MCF 10A (cell line): ENCODE measurements at regions not wholly inside any gene's neighbourhood (a gene's known extent, or its start where the extent isn't known, plus 50 kb on each side); places are given as distances from the start of the nearest gene placed in this dataset.

Source experiments
- BruUV-seq: library from RNA; stranded (reverse); fragments of 400-500 nt; replicated peaks from 2 replicates; lab custom pipeline; 2021; lab: Mats Ljungman, UMichigan
- CTCF ChIA-PET: fragments of 300-600 bp; sonication (Branson Sonifier 250); formaldehyde crosslinking; extraction: SDS; loops from one replicate; lab custom pipeline; 2021; ENCODE audit warnings: antibody characterized with exemption, inconsistent platforms; lab: Yijun Ruan, JAX
- POLR2A ChIA-PET: fragments of 300-600, 350-650 bp; sonication (Branson Sonifier 250); formaldehyde crosslinking; extraction: SDS; loops from one replicate; lab custom pipeline; 2020; ENCODE audit warnings: antibody characterized with exemption, inconsistent platforms; lab: Yijun Ruan, JAX
- DNase-seq: peaks from one replicate; pipeline ENCODE4 v3.0.0-alpha.2; 2018; ENCODE audit not compliant: unreplicated experiment
- H3K27ac Mint-ChIP-seq: one replicate; pipeline ENCODE4 v1.8.0; 2022; ENCODE audit warnings: mild to moderate bottlenecking, low read depth, mixed read lengths; ENCODE audit not compliant: unreplicated experiment
- H3K27me3 Mint-ChIP-seq: one replicate; pipeline ENCODE4 v1.8.0; 2022; ENCODE audit warnings: mixed read lengths; ENCODE audit not compliant: insufficient read depth, unreplicated experiment
- H3K36me3 Mint-ChIP-seq: one replicate; pipeline ENCODE4 v1.8.0; 2022; ENCODE audit warnings: mild to moderate bottlenecking, moderate library complexity, mixed read lengths; ENCODE audit not compliant: insufficient read depth, unreplicated experiment
- H3K4me1 Mint-ChIP-seq: one replicate; pipeline ENCODE4 v1.8.0; 2022; ENCODE audit warnings: mixed read lengths; ENCODE audit not compliant: insufficient read depth, unreplicated experiment
- H3K4me3 Mint-ChIP-seq: one replicate; pipeline ENCODE4 v1.8.0; 2022; ENCODE audit warnings: mild to moderate bottlenecking, moderate library complexity, mixed read lengths; ENCODE audit not compliant: unreplicated experiment
- H3K9me3 Mint-ChIP-seq: one replicate; pipeline ENCODE4 v1.8.0; 2022; ENCODE audit warnings: mixed read lengths; ENCODE audit not compliant: unreplicated experiment
- intact Hi-C: fragments of 100-400 bp; cut with micrococcal nuclease; formaldehyde crosslinking; loops from 2 replicates; pipeline ENCODE4 v1.14.1; 2022
- TF ChIP-seq, protein P1 (sequence below): fragments of 200-600 bp; IDR thresholded peaks from one replicate; pipeline ENCODE4 v1.8.0; 2022; ENCODE audit warnings: antibody characterized with exemption, mild to moderate bottlenecking; ENCODE audit not compliant: unreplicated experiment

- H3K27ac Mint-ChIP-seq: no peak overlapping the region
- no peaks in the 10 kb centered on the region for H3K27me3 Mint-ChIP-seq
- no peaks in the 10 kb centered on the region for H3K9me3 Mint-ChIP-seq
- ChIA-PET CTCF (no interaction called here), POLR2A (no interaction called here)
- H3K4me1 Mint-ChIP-seq: no peaks in the 10 kb centered on the region
- intact Hi-C loops: no loop called here
- BruUV-seq: no TSS peak
- no peaks in the 10 kb centered on the region for H3K36me3 Mint-ChIP-seq
- no peak overlapping the region for H3K4me3 Mint-ChIP-seq
- TF ChIP-seq, protein P1, sequence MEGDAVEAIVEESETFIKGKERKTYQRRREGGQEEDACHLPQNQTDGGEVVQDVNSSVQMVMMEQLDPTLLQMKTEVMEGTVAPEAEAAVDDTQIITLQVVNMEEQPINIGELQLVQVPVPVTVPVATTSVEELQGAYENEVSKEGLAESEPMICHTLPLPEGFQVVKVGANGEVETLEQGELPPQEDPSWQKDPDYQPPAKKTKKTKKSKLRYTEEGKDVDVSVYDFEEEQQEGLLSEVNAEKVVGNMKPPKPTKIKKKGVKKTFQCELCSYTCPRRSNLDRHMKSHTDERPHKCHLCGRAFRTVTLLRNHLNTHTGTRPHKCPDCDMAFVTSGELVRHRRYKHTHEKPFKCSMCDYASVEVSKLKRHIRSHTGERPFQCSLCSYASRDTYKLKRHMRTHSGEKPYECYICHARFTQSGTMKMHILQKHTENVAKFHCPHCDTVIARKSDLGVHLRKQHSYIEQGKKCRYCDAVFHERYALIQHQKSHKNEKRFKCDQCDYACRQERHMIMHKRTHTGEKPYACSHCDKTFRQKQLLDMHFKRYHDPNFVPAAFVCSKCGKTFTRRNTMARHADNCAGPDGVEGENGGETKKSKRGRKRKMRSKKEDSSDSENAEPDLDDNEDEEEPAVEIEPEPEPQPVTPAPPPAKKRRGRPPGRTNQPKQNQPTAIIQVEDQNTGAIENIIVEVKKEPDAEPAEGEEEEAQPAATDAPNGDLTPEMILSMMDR: no peak
- DNase-seq: no peak
Measured at GRCh38 chr2:30356776-30357175, 90.3 kb upstream of the LCLAT1 start.

DNA sequence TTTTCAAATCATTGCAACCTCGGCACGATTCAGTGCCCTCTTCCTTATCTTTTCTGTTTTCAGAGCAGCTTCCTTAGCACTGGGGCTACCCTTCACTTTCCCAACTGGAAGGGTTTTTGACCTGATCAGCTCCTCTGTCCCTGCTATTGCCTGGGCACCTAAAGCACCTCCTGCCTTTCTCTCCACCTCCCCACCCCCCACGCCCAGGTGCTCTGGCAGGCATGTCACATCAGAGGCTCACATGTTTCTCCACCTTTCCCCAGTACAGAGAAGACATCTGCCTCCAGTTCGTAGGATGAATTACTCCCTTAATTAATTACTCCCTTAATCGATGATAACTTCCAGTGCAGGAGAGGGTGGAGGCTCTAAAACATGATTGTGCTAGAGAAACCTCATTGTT lies 88.7 kb upstream of the LCLAT1 start:
- intact Hi-C loops: no loop called here
- ChIA-PET CTCF (interaction anchor here (1.1 kb wide), 1 partner anchor 82 kb away, joined by 3 read pairs; no protein-coding TSS in a partner anchor), POLR2A (no interaction called here)
- H3K27me3 Mint-ChIP-seq: no peaks in the 10 kb centered on the region
- no TSS peak for BruUV-seq
- H3K4me3 Mint-ChIP-seq: no peak overlapping the region
- H3K9me3 Mint-ChIP-seq: no peaks in the 10 kb centered on the region
- H3K36me3 Mint-ChIP-seq: no peaks in the 10 kb centered on the region
- TF ChIP-seq, protein P1: no peak
- H3K4me1 Mint-ChIP-seq: peaks cover 6% of the 10 kb centered on the region
- H3K27ac Mint-ChIP-seq: no peak overlapping the region
- DNase-seq: no peak

DNA sequence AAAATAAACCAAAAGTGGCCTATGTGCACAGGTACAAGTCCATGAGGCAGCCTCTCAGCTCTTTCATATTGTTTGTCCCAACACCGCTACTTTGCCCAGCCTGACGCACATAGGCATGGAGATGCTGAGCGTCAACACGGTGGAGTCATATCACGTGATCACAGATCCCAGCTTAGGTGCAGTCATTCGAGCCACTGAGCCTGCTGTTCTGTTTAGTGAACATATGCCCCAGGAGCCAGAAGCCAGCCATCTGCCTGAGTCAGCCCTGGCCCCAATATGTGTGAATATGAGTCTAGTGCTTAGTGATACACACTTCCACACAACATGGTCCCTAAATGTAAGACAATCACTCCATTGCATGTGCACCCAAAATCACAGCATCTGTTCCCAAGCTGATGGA lies 88.2 kb upstream of the LCLAT1 start:
- no TSS peak for BruUV-seq
- TF ChIP-seq, protein P1: no peak
- H3K36me3 Mint-ChIP-seq: no peaks in the 10 kb centered on the region
- peaks cover 6% of the 10 kb centered on the region for H3K4me1 Mint-ChIP-seq
- DNase-seq: no peak
- H3K27me3 Mint-ChIP-seq: no peaks in the 10 kb centered on the region
- H3K27ac Mint-ChIP-seq: no peak overlapping the region
- POLR2A ChIA-PET: no interaction called here
- intact Hi-C loops: no loop called here
- CTCF ChIA-PET: interaction anchor here (1.1 to 1.7 kb wide), 3 partner anchors 82 to 193 kb away, joined by 3 to 5 read pairs (median 3); no protein-coding TSS in a partner anchor
- no peak overlapping the region for H3K4me3 Mint-ChIP-seq
- no peaks in the 10 kb centered on the region for H3K9me3 Mint-ChIP-seq

DNA sequence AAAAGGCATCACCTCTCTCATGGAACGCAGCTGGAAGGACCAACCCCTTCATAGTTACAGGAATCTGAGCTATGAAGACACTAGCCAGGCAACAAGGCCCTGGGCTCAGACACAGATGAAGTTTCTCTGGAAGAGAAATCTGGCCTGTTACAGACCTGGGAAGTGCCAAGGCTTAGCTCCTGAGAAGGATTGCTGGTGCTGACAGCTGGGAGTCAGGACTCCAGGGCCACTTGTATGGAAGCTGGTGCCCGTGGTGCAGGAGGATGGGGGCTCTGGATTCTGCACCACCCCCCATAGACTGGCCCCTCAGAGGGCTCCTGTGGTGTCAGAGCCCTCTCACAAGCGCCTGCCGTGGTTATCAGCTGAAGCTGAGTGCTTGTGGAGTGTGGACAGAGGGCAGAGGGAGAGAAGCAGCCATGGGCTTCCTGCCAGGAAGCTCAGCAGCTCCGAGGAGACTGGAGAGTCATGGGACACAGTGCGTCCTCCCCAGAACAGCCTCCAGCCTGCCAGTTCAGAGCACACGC lies 87.3 kb upstream of the LCLAT1 start:
- H3K27me3 Mint-ChIP-seq: no peaks in the 10 kb centered on the region
- intact Hi-C loops: no loop called here
- H3K36me3 Mint-ChIP-seq: no peaks in the 10 kb centered on the region
- H3K27ac Mint-ChIP-seq: no peak overlapping the region
- H3K4me1 Mint-ChIP-seq: peaks cover 6% of the 10 kb centered on the region
- H3K9me3 Mint-ChIP-seq: no peaks in the 10 kb centered on the region
- DNase-seq: no peak
- POLR2A ChIA-PET: interaction anchor here (1.4 kb wide), 1 partner anchor 10 kb away, joined by 4 read pairs; no protein-coding TSS in a partner anchor
- H3K4me3 Mint-ChIP-seq: no peak overlapping the region
- TF ChIP-seq, protein P1: no peak
- CTCF ChIA-PET: interaction anchor here (1.1 to 1.7 kb wide), 2 partner anchors 151 to 194 kb away, joined by 3 to 5 read pairs; no protein-coding TSS in a partner anchor
- no TSS peak for BruUV-seq
